ENCODE measurements at regions not wholly inside any gene's neighbourhood (a gene's known extent, or its start where the extent isn't known, plus 50 kb on each side); places are given as distances from the start of the nearest gene placed in this dataset.

GRCh38 chr4:114226179-114226578 lies 246.7 kb upstream of the ARSJ start:
- TF ChIP-seq ZNF274 (IDR thresholded peaks at IDR 0.05; ENCODE audit: low read depth, low read length) (no peak), SUZ12 (IDR thresholded peaks at IDR 0.05; ENCODE audit: extremely low read depth, insufficient read depth, insufficient read length) (no peak), YY1 (IDR thresholded peaks at IDR 0.05; ENCODE audit: insufficient read depth, insufficient read length) (no peak)
